H7 (cell line): ENCODE measurements at regions not wholly inside any gene's neighbourhood (a gene's known extent, or its start where the extent isn't known, plus 50 kb on each side); places are given as distances from the start of the nearest gene placed in this dataset.
"Not testable (repeated sequence)": the region's sequence is repeated elsewhere in the genome, so short reads cannot be mapped to it uniquely, and the experiment has no call there.

Experiments used
- DNase-seq: peaks from one replicate; pipeline ENCODE4 v3.0.0; 2012
- H3K27me3 ChIP-seq: 2 replicates; pipeline ENCODE4 v1.6.0; 2011; ENCODE audit warnings: mild to moderate bottlenecking, low read length; ENCODE audit not compliant: control insufficient read depth, insufficient read depth
- H3K36me3 ChIP-seq: replicated peaks from 2 replicates; pipeline ENCODE4 v1.5.1; 2011; ENCODE audit warnings: low read length; ENCODE audit not compliant: control insufficient read depth, insufficient read depth
- H3K4me3 ChIP-seq: 2 replicates; pipeline ENCODE4 v1.5.1; 2011; ENCODE audit warnings: low read depth, mild to moderate bottlenecking, control low read depth, low read length, moderate library complexity; ENCODE audit not compliant: insufficient read depth

DNA sequence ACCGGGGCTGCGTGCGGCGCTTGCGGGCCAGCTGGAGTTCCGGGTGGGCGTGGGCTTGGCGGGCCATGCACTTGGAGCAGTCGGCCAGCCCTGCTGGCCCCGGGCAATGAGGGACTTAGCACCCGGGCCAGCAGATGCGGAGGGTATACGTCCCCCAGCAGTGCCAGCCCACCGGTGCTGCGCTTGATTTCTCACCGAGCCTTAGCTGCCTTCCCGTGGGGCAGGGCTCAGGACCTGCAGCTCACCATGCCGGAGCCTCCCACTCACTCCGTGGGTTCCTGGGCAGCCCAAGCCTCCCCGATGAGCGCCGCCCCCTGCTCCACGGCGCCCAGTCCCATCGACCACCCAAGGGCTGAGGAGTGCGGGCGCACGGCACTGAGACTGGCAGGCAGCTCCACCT lies 51.4 kb upstream of the INPP4B start:
- not testable (repeated sequence) for H3K27me3 ChIP-seq, H3K4me3 ChIP-seq, DNase-seq, H3K36me3 ChIP-seq

DNA sequence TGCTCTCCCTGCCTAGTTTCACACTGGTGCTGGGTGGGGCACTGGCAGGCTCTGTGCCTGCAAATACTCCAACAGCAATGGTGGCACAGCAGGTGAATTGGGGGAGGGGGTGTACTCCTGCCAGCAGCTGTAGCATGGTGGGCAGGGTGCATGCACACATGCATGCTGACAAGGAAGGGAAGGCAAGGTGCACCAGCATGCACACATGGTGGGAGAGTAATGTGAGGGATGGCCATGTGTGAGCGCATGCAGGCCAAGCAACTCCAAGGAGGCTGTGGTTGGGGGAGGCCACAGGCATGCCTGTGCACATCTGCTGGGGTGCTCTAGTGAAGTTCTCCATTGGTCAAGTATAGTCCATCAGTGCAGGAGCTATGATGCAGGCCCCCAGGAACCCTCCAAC lies 54.5 kb upstream of the INPP4B start:
- Histone ChIP-seq H3K27me3 (no peaks in the 10 kb centered on the region), H3K36me3 (no peaks in the 10 kb centered on the region), H3K4me3 (no peak overlapping the region)
- DNase-seq, result no peak

DNA sequence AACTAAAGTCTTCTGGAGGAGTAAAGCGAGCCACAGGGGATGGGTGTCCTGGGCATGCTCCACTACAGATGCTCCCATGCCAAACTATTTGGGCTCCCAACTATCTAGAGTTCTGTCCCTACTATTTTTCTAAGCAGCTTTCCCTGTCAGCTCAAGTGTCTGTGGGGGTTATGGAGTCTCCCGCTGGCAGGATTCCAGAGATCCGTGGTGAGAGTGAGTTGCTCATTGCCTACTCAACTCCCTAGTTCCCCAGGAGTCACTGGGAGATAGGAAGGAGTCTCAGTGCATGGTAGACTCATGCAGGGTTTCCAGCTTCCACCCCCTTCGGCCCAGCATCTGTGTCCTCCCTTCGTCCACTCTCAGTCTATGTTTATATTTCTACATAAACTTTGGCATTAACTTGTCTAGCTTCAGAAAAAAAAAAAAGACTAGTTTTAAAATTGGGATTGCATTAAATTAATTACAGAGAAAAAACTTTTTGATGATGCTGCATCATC lies 55.1 kb upstream of the INPP4B start:
- Histone ChIP-seq H3K4me3 (no peak overlapping the region), H3K36me3 (no peaks in the 10 kb centered on the region), H3K27me3 (no peaks in the 10 kb centered on the region)
- no peak for DNase-seq

DNA sequence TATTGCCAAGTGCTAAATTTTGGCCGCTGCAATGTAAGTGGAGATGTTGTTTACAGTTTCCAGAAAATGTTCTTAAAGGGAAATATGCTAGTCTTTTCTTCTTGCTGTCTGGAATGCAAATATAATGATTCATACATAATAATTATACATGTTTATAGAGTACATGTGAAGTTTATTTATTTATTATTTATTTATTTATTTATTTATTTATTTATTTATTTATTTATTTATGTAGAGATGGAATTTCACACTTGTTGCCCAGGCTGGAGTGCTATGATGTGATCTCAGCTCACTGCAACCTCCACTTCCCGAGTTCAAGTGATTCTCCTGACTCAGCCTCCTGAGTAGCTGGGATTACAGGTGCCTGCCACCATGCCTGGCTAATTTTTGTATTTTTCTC lies 57.5 kb upstream of the INPP4B start:
- H3K4me3 ChIP-seq, DNase-seq, H3K36me3 ChIP-seq, H3K27me3 ChIP-seq: not testable (repeated sequence)

DNA sequence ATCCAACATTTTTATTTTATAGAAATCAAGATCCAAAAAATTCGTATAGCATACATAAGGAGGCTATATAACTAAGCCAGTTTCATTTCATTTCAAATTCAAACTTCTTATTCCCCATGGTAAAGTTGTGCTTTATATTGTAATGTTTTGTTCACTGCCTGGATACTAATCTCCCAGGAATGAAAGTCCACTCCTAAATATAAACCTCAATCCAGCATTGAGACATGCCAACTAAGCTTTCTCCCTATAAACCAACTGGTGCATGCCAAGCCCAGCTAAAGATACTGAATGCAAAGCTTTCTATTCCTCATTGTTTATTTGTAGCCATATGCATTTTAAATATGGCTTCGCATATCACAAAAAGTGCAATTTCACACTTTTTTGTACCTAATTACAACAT lies 63.8 kb upstream of the INPP4B start:
- H3K27me3 ChIP-seq, result no peaks in the 10 kb centered on the region; the same call in 1 of the 2 replicates
- H3K4me3 ChIP-seq, result no peak overlapping the region
- DNase-seq, result no peak
- H3K36me3 ChIP-seq, result no peaks in the 10 kb centered on the region

DNA sequence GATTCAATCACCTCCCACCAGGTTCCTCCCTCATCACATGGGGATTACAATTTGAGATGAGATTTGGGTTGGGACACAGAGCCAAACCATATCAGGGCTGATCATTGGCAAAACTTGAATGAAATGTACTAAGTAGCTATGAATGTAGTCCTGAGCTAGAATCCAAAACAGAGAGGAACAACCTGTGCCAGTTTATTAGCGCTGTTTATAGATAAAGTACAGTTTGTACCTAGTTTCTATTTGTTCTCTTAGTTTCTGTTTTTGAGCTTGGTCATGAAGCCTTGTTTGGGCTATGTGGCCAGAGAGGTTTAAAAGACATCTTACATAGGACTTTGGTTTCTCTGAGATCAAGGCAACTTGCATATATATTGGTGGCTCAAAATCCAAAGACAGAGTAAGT lies 66.9 kb upstream of the INPP4B start:
- DNase-seq, result no peak
- Histone ChIP-seq H3K27me3 (no peaks in the 10 kb centered on the region; the same call in 1 of the 2 replicates), H3K4me3 (no peak overlapping the region), H3K36me3 (no peaks in the 10 kb centered on the region)

DNA sequence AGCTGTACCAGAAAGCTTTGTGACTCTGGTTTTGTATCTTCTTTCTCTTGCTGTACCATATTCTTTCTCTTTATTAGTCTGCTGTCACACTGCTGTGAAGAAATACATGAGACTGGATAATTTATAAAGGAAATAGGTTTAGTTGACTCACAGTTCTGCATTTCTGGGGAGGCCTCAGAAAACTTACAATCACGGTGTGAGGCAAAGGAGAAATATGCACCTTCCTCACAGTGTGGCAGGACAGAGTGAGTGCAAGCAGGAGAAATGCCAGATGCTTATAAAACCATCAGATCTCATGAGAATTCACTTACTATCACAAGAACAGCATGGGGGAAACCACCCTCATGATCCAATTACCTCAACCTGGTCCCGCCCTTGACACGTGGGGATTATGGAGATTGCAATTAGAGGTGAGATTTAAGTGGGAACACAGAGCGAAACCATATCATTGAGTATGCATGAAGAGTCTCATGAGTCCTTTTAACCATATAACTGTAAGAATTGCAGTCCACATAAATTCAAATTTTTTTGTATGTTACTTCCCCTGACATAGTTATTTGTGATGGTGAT lies 67.4 kb upstream of the INPP4B start:
- Histone ChIP-seq H3K4me3 (no peak overlapping the region), H3K27me3 (no peaks in the 10 kb centered on the region; the same call in 1 of the 2 replicates), H3K36me3 (no peaks in the 10 kb centered on the region)
- no peak for DNase-seq

DNA sequence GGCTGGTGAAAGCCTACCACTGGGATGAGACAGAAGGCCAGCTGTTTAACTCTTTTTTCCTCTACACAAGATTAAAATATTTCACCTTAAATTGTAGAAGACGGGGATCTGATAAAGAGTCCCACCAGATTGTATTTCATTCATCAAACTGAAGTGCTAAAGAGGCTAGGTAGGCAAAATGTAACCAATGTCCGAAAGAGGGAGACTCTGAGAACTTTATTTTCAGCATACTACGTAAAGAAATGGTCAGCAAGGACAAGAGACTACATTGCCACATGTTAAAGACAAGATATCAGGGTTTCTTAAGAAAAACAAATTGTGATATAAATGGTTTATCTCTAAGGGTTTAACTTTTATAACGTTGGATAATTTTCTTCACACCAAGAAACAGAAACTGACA lies 71.6 kb upstream of the INPP4B start:
- no peaks in the 10 kb centered on the region for H3K36me3 ChIP-seq
- DNase-seq, result no peak
- no peak overlapping the region for H3K4me3 ChIP-seq
- H3K27me3 ChIP-seq, result no peaks in the 10 kb centered on the region; the same call in 1 of the 2 replicates

DNA sequence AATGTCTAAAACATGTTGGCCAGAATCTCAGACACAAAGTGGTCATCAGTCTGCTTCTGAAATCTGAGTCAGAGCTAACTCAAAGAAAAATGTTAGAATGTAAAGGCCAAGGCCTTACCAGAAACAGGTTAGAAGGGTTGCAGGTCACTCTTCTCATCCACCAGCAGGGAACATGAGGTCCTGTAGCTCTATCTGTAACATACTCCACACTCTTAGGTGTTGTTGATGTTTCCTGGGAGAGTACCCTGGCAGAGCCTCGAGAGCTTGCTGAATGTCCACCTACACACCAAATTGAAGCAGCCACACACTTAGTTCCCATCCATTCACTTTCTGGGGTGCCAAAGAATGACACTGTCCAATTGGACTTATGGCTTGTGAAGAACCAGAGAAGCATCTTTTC lies 76.6 kb upstream of the INPP4B start:
- H3K27me3 ChIP-seq, result no peaks in the 10 kb centered on the region
- H3K36me3 ChIP-seq, result no peaks in the 10 kb centered on the region
- DNase-seq, result no peak
- H3K4me3 ChIP-seq, result no peak overlapping the region

DNA sequence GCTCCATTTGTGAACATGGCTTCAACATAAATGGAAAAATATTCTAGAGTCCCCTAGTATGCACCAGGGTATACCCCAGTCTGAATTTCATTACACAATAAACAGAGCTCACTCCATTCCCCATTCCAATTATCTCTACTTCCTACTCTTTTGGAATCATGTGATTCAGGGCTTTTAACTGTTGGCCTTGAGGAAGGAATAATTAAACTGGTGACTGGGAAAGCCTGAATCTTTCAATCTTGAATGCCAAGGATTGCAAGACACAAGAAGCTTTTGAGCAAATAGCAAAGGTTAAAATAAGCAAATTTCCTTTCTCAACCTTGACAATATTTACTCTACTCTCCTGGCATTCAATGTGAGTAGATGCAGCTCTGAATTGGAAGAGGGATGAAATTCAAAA lies 77.5 kb upstream of the INPP4B start:
- Histone ChIP-seq H3K36me3 (no peaks in the 10 kb centered on the region), H3K4me3 (no peak overlapping the region)
- no peak for DNase-seq

DNA sequence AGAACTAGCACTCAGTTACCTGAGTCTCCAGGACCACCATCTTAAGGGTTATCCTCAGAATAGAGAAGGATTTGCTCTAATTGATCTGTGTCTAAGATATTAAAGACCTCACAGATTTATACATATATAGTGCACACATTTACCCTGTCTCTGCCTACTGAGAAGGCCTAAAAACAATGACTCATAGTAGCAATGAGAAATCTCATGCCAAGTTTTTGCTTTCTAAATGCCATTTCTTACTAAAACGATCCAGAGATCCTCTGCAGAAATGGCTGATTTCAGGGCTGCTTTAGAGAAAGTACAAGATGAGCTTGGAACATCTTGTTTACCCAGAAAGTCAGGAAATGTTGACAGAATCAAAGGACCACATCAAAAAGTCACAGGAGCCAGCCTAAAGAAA lies 79.1 kb upstream of the INPP4B start:
- H3K27me3 ChIP-seq, result no peaks in the 10 kb centered on the region
- no peak overlapping the region for H3K4me3 ChIP-seq
- no peak for DNase-seq
- H3K36me3 ChIP-seq, result no peaks in the 10 kb centered on the region

More for the DNA sequence above, 77.5 kb upstream of the INPP4B start:
- H3K27me3 ChIP-seq, result no peaks in the 10 kb centered on the region

DNA sequence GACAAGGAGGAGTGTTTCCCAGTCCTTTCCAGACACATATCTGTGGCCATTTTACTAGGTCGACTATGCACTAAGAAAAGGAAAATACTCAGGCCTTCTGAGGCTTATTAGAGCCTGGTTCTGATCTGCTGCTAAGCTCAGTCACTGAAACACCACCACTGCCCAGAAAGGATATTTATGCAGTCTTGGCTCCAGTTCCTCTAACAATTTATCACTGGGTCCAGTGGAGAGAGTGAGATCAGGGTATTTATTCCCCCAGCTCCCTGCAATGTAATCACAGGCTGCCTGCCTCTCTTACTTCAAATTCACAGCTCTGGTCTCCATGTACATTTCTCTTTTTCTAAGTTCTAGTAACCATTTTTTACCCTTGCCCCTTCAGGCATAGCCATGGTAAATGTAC lies 81.6 kb upstream of the INPP4B start:
- Histone ChIP-seq H3K4me3 (no peak overlapping the region), H3K27me3 (no peaks in the 10 kb centered on the region), H3K36me3 (no peaks in the 10 kb centered on the region)
- DNase-seq, result no peak

DNA sequence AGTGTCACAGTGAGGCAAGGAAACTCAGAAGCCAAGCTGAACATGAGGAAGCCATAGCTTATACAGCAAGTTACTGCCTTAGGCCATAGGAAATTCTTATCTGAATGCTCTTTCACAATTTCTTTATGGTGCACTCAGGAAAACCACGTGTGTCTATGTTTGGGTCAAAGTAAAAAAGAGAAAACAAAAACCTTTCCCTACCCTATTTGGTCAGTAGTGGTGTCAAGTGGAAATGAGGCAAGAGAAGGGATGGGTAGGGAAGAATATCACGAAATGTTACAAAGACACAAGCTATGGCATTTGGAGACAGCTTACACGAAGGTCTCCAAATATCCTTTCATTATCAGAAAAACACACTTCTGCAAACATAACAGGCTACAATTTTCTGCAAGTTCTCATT lies 83.4 kb upstream of the INPP4B start:
- Histone ChIP-seq H3K4me3 (no peak overlapping the region), H3K27me3 (no peaks in the 10 kb centered on the region), H3K36me3 (no peaks in the 10 kb centered on the region)
- DNase-seq, result no peak

DNA sequence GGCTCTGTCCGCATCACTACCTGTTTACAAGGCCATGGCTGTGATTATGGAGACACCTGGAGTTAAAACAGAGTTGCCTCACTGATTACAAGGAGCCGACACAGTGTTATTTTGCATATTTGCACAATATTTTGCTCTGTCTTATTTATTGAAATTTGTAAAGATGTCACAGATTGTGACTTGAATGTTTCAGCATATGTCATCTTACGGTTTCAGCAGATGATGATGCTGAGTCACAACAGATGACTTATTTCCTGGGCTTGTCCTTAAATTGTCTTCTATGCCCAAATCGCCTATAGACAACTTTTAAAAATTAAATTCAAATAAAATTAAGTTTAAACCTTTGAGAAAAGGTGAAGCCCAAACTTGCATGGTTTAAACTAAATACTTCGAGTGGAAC lies 87.1 kb upstream of the INPP4B start:
- no peaks in the 10 kb centered on the region for H3K36me3 ChIP-seq
- no peak overlapping the region for H3K4me3 ChIP-seq
- no peak for DNase-seq
- H3K27me3 ChIP-seq, result no peaks in the 10 kb centered on the region

DNA sequence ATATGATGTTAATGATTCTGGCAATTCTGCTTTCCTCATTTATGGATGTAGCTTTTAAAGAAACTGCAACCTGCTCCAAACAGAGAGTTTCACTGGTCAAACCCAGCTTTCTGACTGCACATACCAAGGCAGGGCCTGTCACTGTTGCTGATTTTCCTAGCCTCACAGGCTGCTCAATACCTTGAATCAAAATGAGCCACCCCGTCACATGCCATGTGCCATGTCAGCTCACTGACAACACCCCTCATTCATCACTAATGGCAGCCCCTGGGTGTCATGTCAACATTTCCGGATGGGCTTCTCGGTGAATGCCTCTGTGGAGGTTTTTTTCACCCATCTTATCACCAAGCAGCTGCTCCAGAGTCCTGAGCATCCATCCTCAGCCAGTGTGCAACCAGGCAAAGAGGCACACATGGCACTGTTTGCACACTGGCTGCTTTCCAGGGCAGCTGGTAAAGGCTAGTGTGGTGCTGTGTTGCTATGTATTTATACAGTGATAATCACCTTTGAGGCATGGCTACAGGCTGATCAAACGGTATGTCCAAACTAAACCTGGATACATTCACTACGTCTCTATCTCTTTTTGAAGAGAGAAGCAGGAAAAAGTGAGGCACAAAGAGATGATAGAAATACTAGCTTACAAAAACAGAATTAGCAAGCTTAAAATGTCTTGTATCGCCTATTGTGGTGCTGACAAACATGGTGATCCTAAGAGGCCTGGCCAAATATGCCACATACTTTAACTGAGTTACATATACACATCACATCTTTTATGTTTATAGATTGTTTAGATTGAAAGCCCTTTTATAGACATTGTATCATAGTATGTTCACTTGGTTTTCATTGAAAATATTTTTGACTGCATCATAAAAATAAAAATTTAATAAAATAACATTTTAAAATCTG lies 94.6 kb upstream of the INPP4B start:
- Histone ChIP-seq H3K4me3 (no peak overlapping the region), H3K36me3 (no peaks in the 10 kb centered on the region), H3K27me3 (no peaks in the 10 kb centered on the region)
- DNase-seq, result no peak
